ENCODE measurements at regions not wholly inside any gene's neighbourhood (a gene's known extent, or its start where the extent isn't known, plus 50 kb on each side); places are given as distances from the start of the nearest gene placed in this dataset.

DNA sequence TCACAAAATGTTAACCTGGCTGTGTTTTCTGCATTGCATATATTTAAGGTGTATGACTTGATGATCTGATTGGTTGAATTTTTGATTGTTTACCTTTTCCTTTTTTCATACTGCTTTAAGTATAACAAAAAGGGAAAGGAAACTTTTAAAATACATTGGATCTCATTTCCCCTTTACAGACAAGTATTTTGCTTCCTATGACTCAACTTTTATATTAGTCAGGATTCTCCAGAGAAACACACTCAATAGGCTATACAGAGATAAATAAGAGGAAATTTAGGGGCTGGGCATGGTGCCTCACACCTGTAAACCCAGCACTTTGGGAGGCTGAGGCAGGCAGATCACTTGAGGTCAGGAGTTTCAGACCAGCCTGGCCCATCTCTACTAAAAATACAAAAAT, 205.8 kb downstream of the TJP1 start:
- no peak overlapping the region for H3K4me2 ChIP-seq (ENCODE audit: insufficient read depth in 1 of 2, low read depth in 2 of 2, low read length in 2 of 2)
- H3K79me2 ChIP-seq (ENCODE audit: control insufficient read depth in 1 of 2, insufficient read depth in 2 of 2, low read length in 2 of 2) = no peaks in the 10 kb centered on the region
- CTCF ChIA-PET (ENCODE audit: partially characterized antibody) = interaction anchor here (1.1 kb wide), 1 partner anchor 11 kb away, joined by 3 read pairs; no protein-coding TSS in a partner anchor
- no peak overlapping the region for H2BK12ac ChIP-seq (ENCODE audit: low read depth, low read length)
- H4K91ac ChIP-seq (replicated peaks; ENCODE audit: insufficient read length, low read length) = no peak overlapping the region
- no peak for DNase-seq (ENCODE audit: low read depth in 1 of 2, low spot score in 2 of 2)
- no peak overlapping the region for H3K4me3 ChIP-seq (ENCODE audit: extremely low read depth in 1 of 4, insufficient read depth in 2 of 4, low read depth in 3 of 4, low read length in 4 of 4)
- no peak for TF ChIP-seq RFX5 (IDR thresholded peaks at IDR 0.05; ENCODE audit: borderline replicate concordance, low read depth, low read length)
- TF ChIP-seq RXRA (IDR thresholded peaks at IDR 0.05; ENCODE audit: insufficient read depth, low read depth, low read length) = no peak
- TF ChIP-seq CREB1 (IDR thresholded peaks at IDR 0.05) = no peak
- TF ChIP-seq, protein P1, sequence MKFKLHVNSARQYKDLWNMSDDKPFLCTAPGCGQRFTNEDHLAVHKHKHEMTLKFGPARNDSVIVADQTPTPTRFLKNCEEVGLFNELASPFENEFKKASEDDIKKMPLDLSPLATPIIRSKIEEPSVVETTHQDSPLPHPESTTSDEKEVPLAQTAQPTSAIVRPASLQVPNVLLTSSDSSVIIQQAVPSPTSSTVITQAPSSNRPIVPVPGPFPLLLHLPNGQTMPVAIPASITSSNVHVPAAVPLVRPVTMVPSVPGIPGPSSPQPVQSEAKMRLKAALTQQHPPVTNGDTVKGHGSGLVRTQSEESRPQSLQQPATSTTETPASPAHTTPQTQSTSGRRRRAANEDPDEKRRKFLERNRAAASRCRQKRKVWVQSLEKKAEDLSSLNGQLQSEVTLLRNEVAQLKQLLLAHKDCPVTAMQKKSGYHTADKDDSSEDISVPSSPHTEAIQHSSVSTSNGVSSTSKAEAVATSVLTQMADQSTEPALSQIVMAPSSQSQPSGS (IDR thresholded peaks at IDR 0.05; ENCODE audit: low read length) = no peak
- no peak for TF ChIP-seq BACH1 (IDR thresholded peaks at IDR 0.05; ENCODE audit: low read length)
- TF ChIP-seq, protein P2, sequence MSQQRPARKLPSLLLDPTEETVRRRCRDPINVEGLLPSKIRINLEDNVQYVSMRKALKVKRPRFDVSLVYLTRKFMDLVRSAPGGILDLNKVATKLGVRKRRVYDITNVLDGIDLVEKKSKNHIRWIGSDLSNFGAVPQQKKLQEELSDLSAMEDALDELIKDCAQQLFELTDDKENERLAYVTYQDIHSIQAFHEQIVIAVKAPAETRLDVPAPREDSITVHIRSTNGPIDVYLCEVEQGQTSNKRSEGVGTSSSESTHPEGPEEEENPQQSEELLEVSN (IDR thresholded peaks at IDR 0.05) = no peak
- TF ChIP-seq SP1 (IDR thresholded peaks at IDR 0.05; ENCODE audit: low read depth, low read length) = no peak
- no peak for TF ChIP-seq POLR2AphosphoS5 (IDR thresholded peaks at IDR 0.05; ENCODE audit: low read depth, low read length)
- H3K27ac ChIP-seq (ENCODE audit: low read depth, low read length) = no peak overlapping the region
- H2BK5ac ChIP-seq (ENCODE audit: low read depth, low read length) = no peak overlapping the region
- H3K23ac ChIP-seq (ENCODE audit: insufficient read length) = no peak overlapping the region
- H3K4ac ChIP-seq (replicated peaks; ENCODE audit: insufficient read length, low read depth, low read length) = no peak overlapping the region
- POLR2A ChIA-PET (ENCODE audit: partially characterized antibody) = no interaction called here
- no peak overlapping the region for H3K9ac ChIP-seq (replicated peaks in 1 of 4; ENCODE audit: extremely low read depth in 1 of 4, low read depth in 3 of 4, low read length in 3 of 4)
- no peaks in the 10 kb centered on the region for H4K20me1 ChIP-seq (replicated peaks in 1 of 2; ENCODE audit: control insufficient read depth in 1 of 2, insufficient read depth in 2 of 2, low read length in 2 of 2)
- no peak overlapping the region for H2AK5ac ChIP-seq (ENCODE audit: low read depth, low read length)
- H3K36me3 ChIP-seq (ENCODE audit: control insufficient read depth in 2 of 4, insufficient read depth in 4 of 4, low read length in 3 of 4) = no peaks in the 10 kb centered on the region
- no peak for FAIRE-seq
- H3K18ac ChIP-seq (ENCODE audit: extremely low read depth, low read length) = no peak overlapping the region
- no peak overlapping the region for H2BK120ac ChIP-seq (replicated peaks; ENCODE audit: low read depth, low read length)
- no peak overlapping the region for H2BK20ac ChIP-seq (ENCODE audit: low read length)
- no peak overlapping the region for H2AFZ ChIP-seq (ENCODE audit: low read length)
- H3K79me1 ChIP-seq (ENCODE audit: low read depth, low read length) = no peaks in the 10 kb centered on the region
- no peaks in the 10 kb centered on the region for H3K9me3 ChIP-seq (ENCODE audit: insufficient read depth in 2 of 2, low read depth in 1 of 2, low read length in 1 of 2)
- no peak overlapping the region for H3K56ac ChIP-seq (replicated peaks; ENCODE audit: insufficient read length, low read depth, low read length)
- H3K23me2 ChIP-seq (ENCODE audit: low read depth, low read length) = no peaks in the 10 kb centered on the region
- no peak overlapping the region for H2BK15ac ChIP-seq (ENCODE audit: low read length)
- H3K14ac ChIP-seq (ENCODE audit: insufficient read length) = no peak overlapping the region
- H3K4me1 ChIP-seq (replicated peaks in 1 of 4; ENCODE audit: control insufficient read depth in 3 of 4, insufficient read depth in 4 of 4, low read length in 3 of 4) = peaks cover under 1 to 8% (median 5%) of the 10 kb centered on the region in 4 experiments; a peak in 5 of 7 replicates
- no peak overlapping the region for H4K5ac ChIP-seq (ENCODE audit: insufficient read length, low read depth, low read length)
- H4K8ac ChIP-seq (ENCODE audit: extremely low read depth, insufficient read depth, low read length) = no peak overlapping the region
- H3K27me3 ChIP-seq (replicated peaks in 1 of 4; ENCODE audit: control insufficient read depth in 3 of 4, extremely low read depth in 1 of 4, insufficient read depth in 3 of 4, low read length in 3 of 4) = no peaks in the 10 kb centered on the region; a peak in 1 of 7 replicates

Data from H1 (cell line).